ENCODE measurements at regions not wholly inside any gene's neighbourhood (a gene's known extent, or its start where the extent isn't known, plus 50 kb on each side); places are given as distances from the start of the nearest gene placed in this dataset.
"Not testable (repeated sequence)": the region's sequence is repeated elsewhere in the genome, so short reads cannot be mapped to it uniquely, and the experiment has no call there.

DNA sequence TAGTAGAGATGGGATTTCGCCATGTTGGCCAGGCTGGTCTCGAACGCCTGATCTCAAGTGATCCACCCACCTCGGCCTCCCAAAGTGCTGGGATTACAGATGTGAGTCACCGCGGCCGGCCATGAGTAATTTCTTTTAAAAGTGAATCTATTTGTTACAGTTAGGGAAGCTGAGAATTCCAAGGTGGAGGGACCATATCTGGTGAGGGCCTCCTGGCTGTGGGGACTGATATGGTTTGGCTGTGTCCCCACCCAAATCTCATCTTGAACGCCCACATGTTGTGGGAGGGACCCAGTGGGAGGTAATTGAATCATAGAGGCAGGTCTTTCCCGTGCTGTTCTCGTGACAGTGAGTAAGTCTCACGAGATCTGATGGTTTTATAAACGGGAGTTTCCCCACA, 148.8 kb upstream of the FOXK1 start:
- H4K20me1 ChIP-seq (replicated peaks; ENCODE audit: insufficient read depth), result not testable (repeated sequence)

GRCh38 chr7:4549681-4550080, 132.4 kb upstream of the FOXK1 start:
- Mint-ChIP-seq H3K4me1 (no peaks in the 10 kb centered on the region), H3K9me3 (peaks cover 91% of the 10 kb centered on the region), H3K27ac (no peak overlapping the region), H3K36me3 (ENCODE audit: low read depth) (peaks cover 21% of the 10 kb centered on the region), H3K27me3 (ENCODE audit: insufficient read depth, low read depth, poor library complexity) (peaks cover 4% of the 10 kb centered on the region), H3K4me3 (no peak overlapping the region)
- DNase-seq (ENCODE audit: low spot score) (no peak), ATAC-seq (no peak)
- H3K4me3 ChIP-seq, result no peak overlapping the region
- H3K27me3 ChIP-seq (ENCODE audit: insufficient read depth), result no peaks in the 10 kb centered on the region
- no peak overlapping the region for H3K4me2 ChIP-seq
- H2AFZ ChIP-seq, result no peak overlapping the region
- H3K36me3 ChIP-seq (ENCODE audit: insufficient read depth), result no peaks in the 10 kb centered on the region
- H4K20me1 ChIP-seq (replicated peaks; ENCODE audit: insufficient read depth), result no peaks in the 10 kb centered on the region
- no peaks in the 10 kb centered on the region for H3K9me2 ChIP-seq (ENCODE audit: insufficient read depth)
- no peak overlapping the region for H3K27ac ChIP-seq (ENCODE audit: low read depth)
- no peaks in the 10 kb centered on the region for H3K79me2 ChIP-seq (replicated peaks; ENCODE audit: insufficient read depth)
- no peaks in the 10 kb centered on the region for H3K4me1 ChIP-seq (ENCODE audit: insufficient read depth)
- no peaks in the 10 kb centered on the region for H3F3A ChIP-seq (replicated peaks; ENCODE audit: low read depth)
- no peak for TF ChIP-seq EZH2phosphoT487 (IDR thresholded peaks at IDR 0.05; ENCODE audit: unreplicated experiment)
- no peak for TF ChIP-seq JUNB (IDR thresholded peaks at IDR 0.05; ENCODE audit: unreplicated experiment)
- TF ChIP-seq STAT1 (IDR thresholded peaks at IDR 0.05; ENCODE audit: unreplicated experiment), result no peak
- TF ChIP-seq ETS1 (IDR thresholded peaks at IDR 0.05), result no peak
- TF ChIP-seq, protein P1, sequence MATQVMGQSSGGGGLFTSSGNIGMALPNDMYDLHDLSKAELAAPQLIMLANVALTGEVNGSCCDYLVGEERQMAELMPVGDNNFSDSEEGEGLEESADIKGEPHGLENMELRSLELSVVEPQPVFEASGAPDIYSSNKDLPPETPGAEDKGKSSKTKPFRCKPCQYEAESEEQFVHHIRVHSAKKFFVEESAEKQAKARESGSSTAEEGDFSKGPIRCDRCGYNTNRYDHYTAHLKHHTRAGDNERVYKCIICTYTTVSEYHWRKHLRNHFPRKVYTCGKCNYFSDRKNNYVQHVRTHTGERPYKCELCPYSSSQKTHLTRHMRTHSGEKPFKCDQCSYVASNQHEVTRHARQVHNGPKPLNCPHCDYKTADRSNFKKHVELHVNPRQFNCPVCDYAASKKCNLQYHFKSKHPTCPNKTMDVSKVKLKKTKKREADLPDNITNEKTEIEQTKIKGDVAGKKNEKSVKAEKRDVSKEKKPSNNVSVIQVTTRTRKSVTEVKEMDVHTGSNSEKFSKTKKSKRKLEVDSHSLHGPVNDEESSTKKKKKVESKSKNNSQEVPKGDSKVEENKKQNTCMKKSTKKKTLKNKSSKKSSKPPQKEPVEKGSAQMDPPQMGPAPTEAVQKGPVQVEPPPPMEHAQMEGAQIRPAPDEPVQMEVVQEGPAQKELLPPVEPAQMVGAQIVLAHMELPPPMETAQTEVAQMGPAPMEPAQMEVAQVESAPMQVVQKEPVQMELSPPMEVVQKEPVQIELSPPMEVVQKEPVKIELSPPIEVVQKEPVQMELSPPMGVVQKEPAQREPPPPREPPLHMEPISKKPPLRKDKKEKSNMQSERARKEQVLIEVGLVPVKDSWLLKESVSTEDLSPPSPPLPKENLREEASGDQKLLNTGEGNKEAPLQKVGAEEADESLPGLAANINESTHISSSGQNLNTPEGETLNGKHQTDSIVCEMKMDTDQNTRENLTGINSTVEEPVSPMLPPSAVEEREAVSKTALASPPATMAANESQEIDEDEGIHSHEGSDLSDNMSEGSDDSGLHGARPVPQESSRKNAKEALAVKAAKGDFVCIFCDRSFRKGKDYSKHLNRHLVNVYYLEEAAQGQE (IDR thresholded peaks at IDR 0.05; ENCODE audit: unreplicated experiment), result no peak
- TF ChIP-seq CREB1 (CRISPR knock-in tag; IDR thresholded peaks at IDR 0.05; ENCODE audit: low read depth), result no peak
- TF ChIP-seq EZH2 (IDR thresholded peaks at IDR 0.05; ENCODE audit: low read depth, unreplicated experiment), result no peak
- no peak for TF ChIP-seq ZNF462 (CRISPR knock-in tag; IDR thresholded peaks at IDR 0.05)
- no peak for TF ChIP-seq ZNF114 (CRISPR knock-in tag; IDR thresholded peaks at IDR 0.05)
- no peak for TF ChIP-seq ZNF331 (CRISPR knock-in tag; IDR thresholded peaks at IDR 0.05; ENCODE audit: low read depth)
- no peak for TF ChIP-seq NANOG (IDR thresholded peaks at IDR 0.05; ENCODE audit: borderline replicate concordance)

More for the DNA sequence above, 148.8 kb upstream of the FOXK1 start:
- H3K36me3 ChIP-seq (ENCODE audit: insufficient read depth); H3K4me1 Mint-ChIP-seq; H3K27me3 Mint-ChIP-seq (ENCODE audit: insufficient read depth, low read depth, poor library complexity); H3K27me3 ChIP-seq (ENCODE audit: insufficient read depth); H3F3A ChIP-seq (replicated peaks; ENCODE audit: low read depth); H3K79me2 ChIP-seq (replicated peaks; ENCODE audit: insufficient read depth); H3K9me2 ChIP-seq (ENCODE audit: insufficient read depth); ATAC-seq; H3K36me3 Mint-ChIP-seq (ENCODE audit: low read depth); H3K27ac ChIP-seq (ENCODE audit: low read depth); H3K4me3 Mint-ChIP-seq; DNase-seq (ENCODE audit: low spot score); H3K4me2 ChIP-seq; H3K4me3 ChIP-seq; H3K27ac Mint-ChIP-seq: not testable (repeated sequence)
- peaks cover 80% of the 10 kb centered on the region for H3K9me3 Mint-ChIP-seq
- peaks cover 15% of the 10 kb centered on the region; the same call in 1 of the 2 replicates for H3K4me1 ChIP-seq (ENCODE audit: insufficient read depth)
- H2AFZ ChIP-seq, result 0 out of 2 replicates have a peak overlapping the region, but pooled peaks have one; percentile 90
